HG03460 (cell line): ENCODE measurements at regions not wholly inside any gene's neighbourhood (a gene's known extent, or its start where the extent isn't known, plus 50 kb on each side); places are given as distances from the start of the nearest gene placed in this dataset.
"Not testable (repeated sequence)": the region's sequence is repeated elsewhere in the genome, so short reads cannot be mapped to it uniquely, and the experiment has no call there.

Experiments
- ATAC-seq: cut with Tn5 transposase; IDR thresholded peaks from one replicate; pipeline ENCODE4 v1.9.1; 2021; ENCODE audit not compliant: unreplicated experiment

GRCh38 chr16:80263181-80263823, 277.5 kb upstream of the DYNLRB2 start:
- ATAC-seq, result no peak

GRCh38 chr16:80260906-80261311, 279.9 kb upstream of the DYNLRB2 start:
- no peak for ATAC-seq

- ATAC-seq, result no peak
Measured at GRCh38 chr16:80259290-80259805, 281.4 kb upstream of the DYNLRB2 start.

- ATAC-seq, result no peak
Measured at GRCh38 chr16:80258407-80258806, 282.4 kb upstream of the DYNLRB2 start.

- no peak for ATAC-seq
Measured at GRCh38 chr16:80254970-80255369, 285.8 kb upstream of the DYNLRB2 start.

- ATAC-seq, result no peak
Measured at GRCh38 chr16:80253741-80254140, 287.1 kb upstream of the DYNLRB2 start.

GRCh38 chr16:80250381-80250780, 290.4 kb upstream of the DYNLRB2 start:
- no peak for ATAC-seq

GRCh38 chr16:80243303-80243702, 297.5 kb upstream of the DYNLRB2 start:
- ATAC-seq, result not testable (repeated sequence)

- not testable (repeated sequence) for ATAC-seq
Measured at GRCh38 chr16:80242279-80242678, 298.5 kb upstream of the DYNLRB2 start.

GRCh38 chr16:80233097-80233835, 307.5 kb upstream of the DYNLRB2 start:
- ATAC-seq, result no peak

- peak; percentile 89 for ATAC-seq
Measured at GRCh38 chr16:80231888-80232287, 308.9 kb upstream of the DYNLRB2 start.

GRCh38 chr16:80231121-80231520, 309.7 kb upstream of the DYNLRB2 start:
- ATAC-seq, result no peak

GRCh38 chr16:80230328-80231120, 310.3 kb upstream of the DYNLRB2 start:
- ATAC-seq, result no peak

GRCh38 chr16:80226499-80226898, 314.3 kb upstream of the DYNLRB2 start:
- no peak for ATAC-seq

- no peak for ATAC-seq
Measured at GRCh38 chr16:80210787-80211186, 330.0 kb upstream of the DYNLRB2 start.

- no peak for ATAC-seq
Measured at GRCh38 chr16:80208743-80209142, 332.1 kb upstream of the DYNLRB2 start.

GRCh38 chr16:80208015-80208414, 332.8 kb upstream of the DYNLRB2 start:
- no peak for ATAC-seq

GRCh38 chr16:80203821-80204220, 337.0 kb upstream of the DYNLRB2 start:
- no peak for ATAC-seq

- ATAC-seq, result no peak
Measured at GRCh38 chr16:80202831-80203413, 337.9 kb upstream of the DYNLRB2 start.

- no peak for ATAC-seq
Measured at GRCh38 chr16:80200079-80200478, 340.7 kb upstream of the DYNLRB2 start.

- ATAC-seq, result no peak
Measured at GRCh38 chr16:80199614-80200013, 341.2 kb upstream of the DYNLRB2 start.
